ENCODE measurements at regions not wholly inside any gene's neighbourhood (a gene's known extent, or its start where the extent isn't known, plus 50 kb on each side); places are given as distances from the start of the nearest gene placed in this dataset.
"Not testable (repeated sequence)": the region's sequence is repeated elsewhere in the genome, so short reads cannot be mapped to it uniquely, and the experiment has no call there.

GRCh38 chr13:79973533-79973963, 367.4 kb downstream of the SPRY2 start:
- FAIRE-seq: no peak

GRCh38 chr13:79972066-79972569, 368.8 kb downstream of the SPRY2 start:
- FAIRE-seq: no peak

- no peak for FAIRE-seq
Measured at GRCh38 chr13:79966493-79966895, 374.4 kb downstream of the SPRY2 start.

GRCh38 chr13:79966059-79966458, 374.9 kb downstream of the SPRY2 start:
- no peak for FAIRE-seq

- no peak for FAIRE-seq
Measured at GRCh38 chr13:79946556-79946955, 394.4 kb downstream of the SPRY2 start.

- FAIRE-seq: no peak
Measured at GRCh38 chr13:79943346-79944023, 397.4 kb downstream of the SPRY2 start.

- FAIRE-seq: no peak
Measured at GRCh38 chr13:79941752-79942151, 399.2 kb downstream of the SPRY2 start.

GRCh38 chr13:79939689-79940088, 401.2 kb downstream of the SPRY2 start:
- no peak for FAIRE-seq

- no peak for FAIRE-seq
Measured at GRCh38 chr13:79937771-79938216, 403.1 kb downstream of the SPRY2 start.

GRCh38 chr13:79937311-79937710, 403.6 kb downstream of the SPRY2 start:
- FAIRE-seq: no peak

GRCh38 chr13:79936368-79937136, 404.4 kb downstream of the SPRY2 start:
- FAIRE-seq: no peak

GRCh38 chr13:79935121-79935520, 405.8 kb downstream of the SPRY2 start:
- no peak for FAIRE-seq

GRCh38 chr13:79933389-79933788, 407.5 kb downstream of the SPRY2 start:
- FAIRE-seq: no peak

- no peak for FAIRE-seq
Measured at GRCh38 chr13:79932556-79932955, 408.4 kb downstream of the SPRY2 start.

- FAIRE-seq: not testable (repeated sequence)
Measured at GRCh38 chr13:79923973-79924556, 416.9 kb downstream of the SPRY2 start.

- FAIRE-seq: no peak
Measured at GRCh38 chr13:79919091-79919490, 421.8 kb downstream of the SPRY2 start.

- FAIRE-seq: no peak
Measured at GRCh38 chr13:79918620-79919019, 422.3 kb downstream of the SPRY2 start.

GRCh38 chr13:79917628-79918027, 423.3 kb downstream of the SPRY2 start:
- FAIRE-seq: no peak

GRCh38 chr13:79915114-79915811, 425.7 kb downstream of the SPRY2 start:
- no peak for FAIRE-seq

GRCh38 chr13:79913141-79913827, 427.6 kb downstream of the SPRY2 start:
- FAIRE-seq: no peak

- no peak for FAIRE-seq
Measured at GRCh38 chr13:79912403-79912802, 428.5 kb downstream of the SPRY2 start.

- no peak for FAIRE-seq
Measured at GRCh38 chr13:79910875-79911540, 429.9 kb downstream of the SPRY2 start.
